ENCODE measurements at regions not wholly inside any gene's neighbourhood (a gene's known extent, or its start where the extent isn't known, plus 50 kb on each side); places are given as distances from the start of the nearest gene placed in this dataset.

DNA sequence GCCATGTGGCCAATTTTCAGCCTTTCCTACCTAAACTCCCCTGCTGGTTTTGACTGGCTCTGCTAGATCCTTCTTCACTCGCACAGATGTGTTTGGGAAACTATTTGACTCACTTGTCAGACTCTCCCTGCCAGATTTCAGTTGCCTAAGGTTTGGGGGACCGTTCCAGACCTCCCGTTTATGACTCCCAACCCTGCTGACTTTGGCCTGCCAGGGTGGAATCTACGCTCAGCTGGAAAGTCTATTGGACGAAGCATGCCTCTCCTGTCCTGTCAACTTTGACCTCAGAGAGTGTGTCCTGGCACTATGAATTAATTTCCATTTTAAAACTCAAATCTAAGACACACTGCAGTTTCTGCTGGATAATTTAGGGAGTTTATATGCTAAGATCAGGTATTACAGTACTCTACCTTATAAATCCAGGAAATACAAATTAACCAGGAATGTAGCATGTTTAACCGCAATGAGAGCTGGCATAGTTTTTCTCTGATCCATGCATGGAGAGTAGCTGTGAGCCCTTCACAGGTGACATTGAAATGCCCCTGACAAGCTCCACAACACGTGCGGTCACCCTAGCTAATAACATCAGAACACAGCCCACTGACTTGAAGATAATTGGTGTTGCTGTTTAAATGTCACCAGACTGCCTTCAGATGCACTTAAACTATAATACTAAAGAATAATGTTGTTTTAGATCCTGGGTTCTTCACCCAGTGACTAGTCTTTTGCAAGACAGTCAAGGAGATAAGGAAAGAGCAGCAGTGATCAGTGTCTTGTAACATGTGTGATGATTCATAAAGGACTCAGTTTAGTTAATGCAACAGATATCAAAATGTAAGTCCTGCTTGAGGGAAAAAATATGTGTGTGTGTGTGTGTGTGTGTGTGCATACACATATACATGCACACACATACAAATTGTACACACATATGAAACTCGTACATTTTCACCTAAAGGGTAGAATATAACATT, 223.0 kb upstream of the MCTP2 start:
- DNase-seq (ENCODE audit: low spot score) = no peak

DNA sequence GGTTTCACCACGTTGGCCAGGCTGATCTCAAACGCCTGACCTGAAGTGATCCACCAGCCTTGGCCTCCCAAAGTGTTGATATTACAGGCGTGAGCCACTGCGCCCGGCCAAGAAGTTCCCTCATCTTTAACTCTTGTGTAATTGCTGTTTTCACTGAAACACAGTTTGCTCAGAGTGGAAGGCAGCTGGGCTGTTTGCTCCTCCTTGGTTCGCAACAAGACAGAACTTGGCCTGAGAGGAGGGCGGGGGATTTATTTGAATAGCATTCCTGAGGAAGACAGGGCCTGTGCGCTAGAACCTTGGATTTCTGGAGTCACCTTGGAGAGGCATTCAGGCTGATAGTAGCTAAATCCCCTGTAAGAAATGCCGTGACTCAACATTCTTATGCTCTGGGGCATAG, 226.7 kb upstream of the MCTP2 start:
- no peak for DNase-seq (ENCODE audit: low spot score)

DNA sequence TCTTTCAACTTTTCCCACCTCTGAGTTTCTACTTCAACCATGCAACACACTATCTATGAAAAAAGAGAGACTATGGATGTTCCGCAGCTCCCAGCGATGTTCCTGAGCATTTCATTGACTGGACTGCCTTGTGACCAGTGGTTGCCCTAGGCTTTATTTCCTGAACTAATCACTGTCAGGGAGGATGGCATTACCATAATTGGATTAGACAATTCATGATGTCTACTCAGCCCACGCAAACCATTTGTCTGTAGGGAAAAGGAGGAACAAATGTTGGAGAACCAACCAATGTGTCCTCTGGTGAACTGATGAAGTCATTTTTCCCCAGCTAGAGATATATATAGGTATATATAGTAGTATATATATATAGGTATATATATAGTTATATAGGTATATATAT, 229.3 kb upstream of the MCTP2 start:
- no peak for DNase-seq (ENCODE audit: low spot score)

DNA sequence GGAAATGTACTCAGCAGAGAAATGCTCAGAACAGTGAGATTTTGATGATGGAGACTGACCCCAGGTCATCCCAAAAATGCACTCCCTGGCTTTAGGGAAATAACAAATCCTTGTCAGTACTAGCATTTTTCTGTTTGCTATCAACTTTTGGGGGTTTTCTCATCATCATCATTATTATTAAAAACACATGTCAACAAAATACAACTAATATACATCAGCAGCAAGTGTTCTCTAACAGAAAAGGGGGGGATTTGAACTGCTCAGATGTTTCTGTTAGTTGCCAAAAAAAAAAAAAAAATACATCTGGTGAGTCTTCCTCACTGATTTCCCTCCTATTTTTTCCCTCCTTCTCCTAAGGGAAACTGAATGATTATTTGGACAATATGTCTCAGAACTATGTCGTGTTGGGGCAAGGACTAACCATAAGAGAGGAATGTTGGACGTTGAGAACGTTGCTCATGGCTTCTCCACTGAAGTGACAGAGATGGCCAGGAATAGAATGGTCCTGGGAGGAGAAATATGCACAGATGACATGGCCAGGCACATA, 230.0 kb upstream of the MCTP2 start:
- DNase-seq (ENCODE audit: low spot score) = no peak

DNA sequence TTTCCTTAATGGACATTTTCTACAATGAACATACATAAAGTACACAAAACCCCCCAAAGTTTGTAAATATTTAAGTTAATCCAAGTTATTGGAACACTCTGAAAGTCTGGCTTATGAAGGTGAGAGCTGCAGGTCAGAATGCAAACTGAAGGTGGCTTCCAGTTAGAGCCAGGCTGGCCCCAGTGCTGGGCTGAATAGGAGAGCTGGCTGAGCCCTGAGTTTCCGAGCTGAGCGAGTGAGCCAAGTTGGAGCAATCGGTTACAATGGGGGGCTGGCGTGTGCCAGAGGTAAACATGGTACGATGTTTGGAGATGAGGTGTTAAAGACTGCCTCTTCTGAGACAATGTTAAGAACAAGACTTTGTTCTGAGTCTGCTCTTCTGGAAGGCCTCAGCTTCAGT, 230.8 kb upstream of the MCTP2 start:
- DNase-seq (ENCODE audit: low spot score) = no peak

DNA sequence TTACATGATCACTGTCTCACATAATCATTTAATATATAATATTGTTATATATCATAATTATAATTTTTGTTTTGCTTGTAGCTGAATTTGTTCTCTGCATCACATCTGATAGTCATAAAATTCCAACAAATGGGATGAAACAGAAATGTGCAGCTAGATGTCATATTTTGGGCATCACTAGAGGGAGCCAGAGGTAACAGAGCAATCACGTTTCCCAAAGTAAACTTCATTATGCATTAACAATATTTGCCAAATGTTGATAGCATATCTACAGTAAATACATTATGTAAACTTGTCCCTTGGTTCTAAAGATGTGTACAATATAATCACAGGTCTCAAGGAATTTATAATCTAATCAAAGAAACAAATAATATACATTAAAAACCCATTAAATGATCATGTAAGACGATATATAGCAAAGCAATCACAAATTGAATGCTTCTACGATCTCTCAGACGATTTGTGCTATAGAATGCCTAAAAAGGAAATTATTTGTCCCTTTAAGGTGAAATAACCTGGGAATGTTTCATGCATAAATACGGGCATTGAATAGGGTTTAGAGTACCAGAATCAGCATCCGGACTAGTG, 234.2 kb upstream of the MCTP2 start:
- DNase-seq (ENCODE audit: low spot score) = no peak

DNA sequence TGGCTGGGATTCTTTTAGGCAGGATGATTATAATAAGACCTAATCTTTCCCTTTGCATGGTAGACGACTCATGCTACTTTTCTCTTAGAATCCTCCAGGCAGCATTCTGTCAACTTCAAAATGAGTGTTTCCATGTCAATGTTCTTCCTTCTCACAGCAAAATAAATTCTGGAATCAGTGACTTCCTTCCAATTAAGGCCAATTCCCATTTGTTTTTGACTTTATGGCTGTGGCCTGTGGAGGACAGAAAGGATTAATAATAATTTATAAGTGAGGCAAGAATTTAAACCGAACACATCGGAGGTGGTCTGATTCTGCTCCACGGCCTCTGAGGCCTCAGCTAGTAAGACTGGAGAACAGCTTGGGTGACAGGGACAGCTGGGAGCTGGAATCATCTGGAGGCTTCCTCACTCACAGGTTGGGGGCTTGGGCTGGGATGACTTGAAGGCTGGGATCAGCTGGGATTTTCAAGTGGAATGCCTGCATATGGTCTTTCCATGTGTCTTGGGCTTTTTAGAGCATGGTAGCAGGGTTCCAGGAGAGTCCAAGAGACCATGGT, 241.8 kb upstream of the MCTP2 start:
- DNase-seq (ENCODE audit: low spot score) = no peak

DNA sequence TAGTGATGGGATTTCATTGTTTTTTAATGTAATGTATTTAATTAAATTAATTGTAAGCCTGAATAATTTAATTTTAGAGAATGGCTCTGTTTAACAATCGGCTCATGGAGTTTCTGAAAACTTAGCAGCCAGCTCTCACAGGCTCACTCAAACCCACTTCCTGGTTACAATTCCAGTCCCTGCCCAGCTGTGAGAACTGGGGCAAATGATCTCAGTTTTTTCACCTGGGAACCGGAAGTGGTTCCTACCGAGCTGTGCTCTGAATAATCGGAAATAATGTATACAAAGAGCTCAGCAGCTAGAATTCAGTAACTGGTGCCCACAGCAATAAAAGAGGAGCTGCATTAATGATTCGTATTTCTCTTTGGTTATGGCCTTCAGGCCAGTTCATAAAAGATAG, 244.3 kb upstream of the MCTP2 start:
- no peak for DNase-seq (ENCODE audit: low spot score)

DNA sequence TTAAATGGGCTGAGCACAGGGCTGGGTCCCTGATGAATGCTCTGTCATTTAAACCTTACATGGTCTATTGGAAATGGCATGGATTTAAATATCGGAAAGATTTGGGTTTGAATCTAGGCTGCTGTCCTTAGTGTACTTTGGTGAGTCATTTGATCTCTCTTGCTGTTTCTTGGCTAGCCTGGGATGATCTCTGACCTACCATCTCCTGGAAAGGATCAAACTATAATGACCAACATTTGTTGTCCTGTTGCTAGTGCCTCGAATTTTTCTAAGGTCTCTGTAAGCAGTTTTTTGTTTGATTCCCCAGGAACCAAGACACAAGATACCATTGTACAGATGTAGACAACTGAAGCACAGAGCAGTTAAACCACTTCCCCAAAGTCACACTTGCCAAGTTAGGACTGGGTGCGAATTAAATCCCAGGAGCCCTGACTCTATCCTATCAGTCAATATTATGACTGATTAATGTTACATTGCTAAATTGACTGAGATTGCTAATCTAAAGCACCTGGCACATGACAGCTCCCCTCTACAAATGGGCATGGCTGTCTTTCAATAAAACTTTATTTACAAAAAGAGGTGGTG, 244.9 kb upstream of the MCTP2 start:
- DNase-seq (ENCODE audit: low spot score) = no peak

DNA sequence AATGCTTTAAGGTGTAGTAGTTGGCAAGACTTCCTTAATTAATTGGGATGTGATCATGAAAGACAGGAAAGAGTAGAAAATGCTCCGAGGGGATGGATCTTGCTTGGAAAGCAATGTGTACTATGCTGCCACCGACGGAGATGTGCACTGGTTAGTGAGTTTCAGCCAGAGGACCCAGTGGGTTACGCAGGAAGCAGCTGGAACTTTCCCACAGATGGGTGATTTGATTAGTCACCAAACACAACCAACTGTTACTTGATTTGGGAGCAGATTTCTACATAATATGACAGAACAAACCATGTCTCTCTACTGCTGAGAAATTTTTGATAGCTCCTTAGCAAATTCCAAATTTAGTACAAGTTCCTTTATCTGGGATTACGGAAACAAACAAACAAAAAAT, 245.4 kb upstream of the MCTP2 start:
- DNase-seq (ENCODE audit: low spot score) = no peak

DNA sequence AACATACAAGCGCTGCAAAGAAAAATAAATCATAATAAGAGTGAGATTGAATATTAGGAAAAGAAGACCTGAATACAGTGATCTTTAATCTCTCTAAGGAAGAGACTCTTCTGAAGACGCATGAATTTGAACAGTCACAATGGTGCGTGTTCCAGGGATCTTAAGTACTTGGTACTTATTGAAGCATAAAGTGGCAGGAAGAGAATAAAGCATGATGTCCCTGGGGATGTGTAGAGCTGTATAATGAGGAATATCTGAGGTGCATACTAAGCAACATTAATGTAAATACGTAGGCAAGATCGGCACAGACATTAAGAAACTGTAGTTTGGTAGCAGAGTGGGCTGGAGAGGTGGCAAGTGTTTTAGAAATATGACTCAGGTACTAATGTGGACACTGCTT, 246.2 kb upstream of the MCTP2 start:
- no peak for DNase-seq (ENCODE audit: low spot score)

DNA sequence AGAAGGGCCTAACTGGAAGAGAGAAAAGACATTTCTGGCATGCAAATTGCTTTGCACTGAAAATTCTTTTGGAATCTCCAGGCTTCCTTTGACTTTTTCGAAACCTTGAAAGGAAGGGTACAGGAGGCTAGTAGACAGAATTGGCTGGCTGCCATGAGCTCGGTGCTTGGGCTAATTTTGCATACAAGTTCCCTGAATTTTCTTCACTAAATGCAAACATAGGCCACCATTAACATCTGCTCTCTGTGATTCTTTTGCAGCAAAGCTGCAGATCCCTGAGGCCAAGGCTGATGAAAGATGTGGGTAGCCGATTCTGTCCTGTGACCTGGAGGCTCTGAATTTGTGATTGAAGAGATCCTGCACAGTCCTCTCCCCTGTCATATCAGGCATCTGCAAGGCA, 247.8 kb upstream of the MCTP2 start:
- DNase-seq (ENCODE audit: low spot score) = no peak

DNA sequence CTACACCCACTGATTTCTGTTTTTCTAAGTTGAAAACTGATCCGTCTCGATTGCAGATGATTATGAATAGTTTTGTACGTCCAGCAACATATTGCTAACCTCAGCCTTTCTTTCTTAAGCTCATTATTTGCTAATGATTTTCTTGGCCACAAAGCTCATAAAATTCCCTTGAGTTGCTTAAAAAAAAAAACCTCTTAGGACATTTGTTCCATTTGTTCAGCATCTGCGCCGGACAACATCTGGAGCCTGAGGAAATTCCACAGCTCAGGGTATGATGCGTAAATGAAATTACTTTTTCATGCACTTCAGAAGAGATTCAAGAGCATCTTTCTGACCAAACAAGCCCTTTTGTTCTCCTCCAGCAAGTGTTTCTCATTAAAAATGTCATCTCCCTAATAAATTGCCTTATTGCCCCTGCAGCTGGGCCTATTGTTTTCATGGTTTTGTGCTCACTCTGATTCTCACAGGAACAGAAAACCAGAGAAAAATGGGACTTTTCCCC, 249.1 kb upstream of the MCTP2 start:
- no peak for DNase-seq (ENCODE audit: low spot score)

DNA sequence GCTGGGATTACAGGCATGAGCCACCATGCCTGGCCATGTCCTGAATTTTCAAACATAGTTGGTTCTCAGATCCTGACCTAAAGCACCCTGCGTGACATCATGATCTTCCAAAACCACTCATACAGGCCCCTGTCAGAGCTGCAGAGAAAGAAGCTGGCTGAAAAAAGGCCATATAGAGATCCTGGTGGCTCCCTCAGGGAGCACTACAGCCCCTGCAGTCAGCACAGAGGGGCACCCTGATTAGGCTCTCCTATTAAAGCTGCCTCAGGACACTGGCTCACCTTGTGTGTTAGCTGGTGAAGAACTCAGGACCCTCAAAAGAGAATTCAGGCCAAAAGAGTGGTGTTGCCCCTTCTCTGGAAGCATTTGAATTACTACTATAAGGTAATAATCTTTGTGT, 249.7 kb upstream of the MCTP2 start:
- DNase-seq (ENCODE audit: low spot score) = no peak

DNA sequence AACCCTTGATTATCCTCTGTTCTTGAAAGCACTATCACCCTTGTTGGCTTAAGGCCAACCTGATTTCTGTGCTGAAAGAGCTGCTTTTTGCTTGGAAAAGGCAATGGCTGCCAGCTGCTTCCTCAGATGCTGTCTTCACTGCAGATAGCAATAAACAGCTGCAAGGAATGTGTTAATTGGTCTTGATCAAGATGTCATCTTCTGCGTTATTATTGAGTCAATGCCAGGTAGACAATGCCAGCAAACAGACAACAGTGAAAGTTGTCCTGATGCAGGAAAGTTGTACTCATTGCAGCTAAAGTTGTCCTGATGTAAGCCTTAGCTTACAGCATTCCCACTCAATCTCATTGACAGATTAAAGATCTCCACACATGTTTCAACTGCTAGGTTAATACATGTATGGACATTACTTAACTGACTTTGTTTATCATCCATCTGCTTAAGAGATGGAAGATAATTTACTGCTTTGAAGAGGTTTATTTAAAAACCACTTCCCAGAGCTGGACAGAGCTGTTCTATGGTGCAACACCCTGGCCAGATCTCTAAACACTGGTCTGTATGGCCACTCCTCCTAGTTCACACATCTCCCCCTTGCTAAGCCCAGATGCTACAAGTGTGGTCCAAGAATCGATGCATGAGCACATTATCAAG, 251.0 kb upstream of the MCTP2 start:
- no peak for DNase-seq (ENCODE audit: low spot score)

DNA sequence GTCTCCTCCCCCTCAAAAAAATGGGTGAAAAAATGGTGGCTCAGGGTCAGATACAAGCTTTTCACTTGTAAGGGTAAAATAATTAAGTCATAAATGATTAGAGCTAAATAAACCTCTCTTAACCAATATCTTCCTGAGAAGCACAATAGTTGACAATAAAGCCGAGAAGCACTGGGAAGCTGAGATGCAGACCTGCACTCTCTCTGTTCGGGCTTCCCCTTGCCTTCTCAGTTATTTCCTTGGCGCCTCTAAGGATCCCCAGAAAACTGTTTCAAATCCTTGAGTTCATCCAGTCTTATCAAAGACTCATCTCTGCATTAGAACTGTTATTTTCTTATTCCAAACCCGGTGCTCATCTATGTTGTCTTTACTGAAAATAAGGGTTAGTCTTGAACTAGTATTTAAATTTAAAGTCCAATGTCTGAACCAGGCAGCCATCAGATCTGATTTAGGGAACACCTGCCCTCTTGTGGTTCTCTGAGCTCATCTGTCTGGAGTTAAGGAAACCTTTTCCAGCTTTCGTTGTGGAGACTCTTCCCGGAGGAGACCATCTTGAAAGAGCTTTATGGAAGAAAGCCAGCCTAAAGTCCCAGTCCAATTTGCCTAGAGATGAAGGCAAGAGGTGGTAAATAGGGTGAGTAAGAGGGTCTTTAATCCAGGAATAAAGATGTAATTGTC, 256.4 kb upstream of the MCTP2 start:
- DNase-seq (ENCODE audit: low spot score) = peak; percentile 18

DNA sequence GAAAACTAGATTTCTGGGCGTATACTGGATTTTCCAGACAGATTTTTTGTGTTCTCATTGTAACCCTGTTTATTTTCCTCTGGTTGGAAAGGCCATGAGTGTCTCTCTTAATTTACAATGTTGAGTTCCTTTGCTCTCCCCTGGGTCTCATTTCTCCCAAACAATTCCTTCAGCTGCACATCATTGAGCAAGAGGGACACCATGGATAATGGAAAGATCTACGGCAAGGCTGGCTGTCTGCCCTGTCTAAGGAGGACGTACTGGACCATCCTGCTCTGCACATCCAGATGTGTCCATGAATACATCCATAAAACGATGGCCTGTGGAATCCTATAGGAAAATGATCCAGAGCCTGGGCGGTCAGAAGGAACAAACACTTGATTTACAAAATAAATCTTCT, 258.1 kb upstream of the MCTP2 start:
- DNase-seq (ENCODE audit: low spot score) = no peak

DNA sequence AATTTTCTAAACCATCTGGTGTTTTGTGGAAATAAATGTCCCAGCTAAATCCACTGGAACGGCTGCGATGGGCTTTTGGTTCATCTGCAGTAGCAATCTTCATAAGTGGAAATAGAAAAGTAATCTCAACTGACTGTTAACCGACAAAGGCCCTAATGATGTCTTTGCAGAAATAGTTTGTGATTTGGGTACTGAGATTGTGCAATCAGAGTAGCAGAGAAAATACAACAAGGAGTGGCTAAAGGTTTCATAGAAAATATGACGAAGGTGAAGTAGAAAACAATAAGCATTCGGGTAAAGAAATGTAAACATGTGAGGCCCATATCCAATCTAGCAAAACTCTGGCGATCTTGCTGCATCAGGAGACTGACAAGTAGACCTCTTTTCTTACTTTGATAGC, 262.6 kb upstream of the MCTP2 start:
- no peak for DNase-seq (ENCODE audit: low spot score)

DNA sequence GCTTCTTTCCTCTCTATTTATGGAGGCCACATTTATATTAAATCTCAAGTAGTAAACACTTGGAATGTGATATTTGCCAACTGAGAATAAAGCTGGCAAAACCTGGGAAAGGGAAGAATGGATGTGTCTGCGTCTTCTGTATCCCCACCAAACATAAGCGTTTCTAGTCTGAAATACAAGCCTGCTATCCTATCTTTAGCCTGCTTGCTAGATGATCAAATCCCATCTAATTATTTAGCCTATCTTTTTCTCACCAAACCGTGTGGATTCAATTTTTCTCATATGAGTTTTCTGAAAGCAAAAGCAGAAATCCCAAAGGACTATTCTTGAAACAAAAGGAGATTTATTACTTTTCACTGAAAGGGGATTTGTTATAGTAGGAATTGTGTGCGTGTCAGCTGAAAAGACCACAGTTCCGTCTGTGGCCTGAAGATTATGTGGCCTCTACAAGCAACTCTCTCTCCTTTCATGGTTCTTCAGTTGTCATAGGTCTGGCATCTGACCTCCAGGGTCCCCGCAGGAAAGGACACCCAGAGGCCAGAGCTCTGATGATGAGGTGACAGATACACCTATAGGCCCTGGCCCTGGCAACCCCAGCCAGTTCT, 266.0 kb upstream of the MCTP2 start:
- no peak for DNase-seq (ENCODE audit: low spot score)

DNA sequence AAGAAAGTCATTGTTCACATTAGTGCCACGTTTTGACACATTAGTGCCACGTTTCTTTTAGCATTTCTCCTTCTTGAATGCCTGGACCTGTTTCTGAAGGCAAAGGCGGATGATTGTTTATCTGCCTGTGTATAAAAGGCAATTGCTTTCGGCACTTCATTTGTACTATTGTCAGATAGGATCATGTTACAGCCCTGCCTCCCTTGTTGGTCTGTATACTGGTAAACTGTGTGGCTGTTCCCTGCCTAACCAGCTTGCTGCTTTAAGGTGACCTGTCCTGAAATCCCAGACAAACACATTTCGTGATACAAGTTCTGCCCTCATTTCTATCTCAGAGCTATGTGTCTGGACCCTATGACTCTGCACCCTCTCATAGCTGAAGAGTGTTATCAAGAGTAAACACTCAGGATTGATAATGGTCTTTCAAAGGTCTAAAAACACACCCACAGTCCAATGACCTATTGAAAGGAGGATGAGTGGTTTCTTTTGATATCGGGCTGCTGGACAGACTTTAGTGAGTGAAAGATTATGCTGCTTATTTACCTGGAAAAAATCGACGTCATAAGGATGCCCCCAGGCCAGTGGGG, 276.3 kb upstream of the MCTP2 start:
- DNase-seq (ENCODE audit: low spot score) = no peak

DNA sequence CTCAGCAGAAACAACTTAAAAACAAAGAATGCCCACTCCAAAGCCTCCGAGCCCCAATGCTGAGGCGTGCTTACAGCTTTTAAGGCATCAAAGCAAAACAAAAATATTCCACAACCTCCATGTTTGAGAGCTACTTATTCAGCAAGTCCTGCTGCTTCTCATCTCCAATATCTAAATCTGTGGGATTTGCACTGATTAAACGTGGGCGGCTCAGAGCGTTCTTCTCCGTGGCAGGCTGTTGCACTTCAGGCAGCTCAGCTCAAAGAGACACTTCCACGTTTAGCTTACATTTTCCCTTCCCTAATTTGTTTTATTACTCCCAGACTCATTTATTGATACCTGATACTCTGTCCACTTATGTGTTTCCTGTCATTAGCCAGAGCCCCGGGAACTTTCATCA, 282.6 kb upstream of the MCTP2 start:
- no peak for DNase-seq (ENCODE audit: low spot score)
